Adrenal gland (tissue), 5 donors: ENCODE measurements at regions not wholly inside any gene's neighbourhood (a gene's known extent, or its start where the extent isn't known, plus 50 kb on each side); places are given as distances from the start of the nearest gene placed in this dataset.

ENCODE experiments used
- POLR2A ChIP-seq, 2 donors: fragments of 450-650 bp; IDR thresholded peaks; one replicate each; pipeline ENCODE4 v1.6.1; 2017; ENCODE audit warnings: antibody characterized with exemption in 2 of 2, mild to moderate bottlenecking in 2 of 2, moderate library complexity in 1 of 2
- TF ChIP-seq, protein P1 (sequence below), 6 experiments: fragments of 450-650 bp in 4 of 6; fragments of 200-600 bp in 2 of 6; sonication (generic) in 1 of 6; IDR thresholded peaks; 1 replicate in 5 of 6; 2 replicates in 1 of 6; pipeline versions ENCODE4 v1.5.1 to v1.8.0; 2016 to 2021; ENCODE audit warnings: antibody characterized with exemption in 6 of 6, mild to moderate bottlenecking in 2 of 6, moderate library complexity in 1 of 6
- donor health status: DM: no; HTN: no; CAD: no.

DNA sequence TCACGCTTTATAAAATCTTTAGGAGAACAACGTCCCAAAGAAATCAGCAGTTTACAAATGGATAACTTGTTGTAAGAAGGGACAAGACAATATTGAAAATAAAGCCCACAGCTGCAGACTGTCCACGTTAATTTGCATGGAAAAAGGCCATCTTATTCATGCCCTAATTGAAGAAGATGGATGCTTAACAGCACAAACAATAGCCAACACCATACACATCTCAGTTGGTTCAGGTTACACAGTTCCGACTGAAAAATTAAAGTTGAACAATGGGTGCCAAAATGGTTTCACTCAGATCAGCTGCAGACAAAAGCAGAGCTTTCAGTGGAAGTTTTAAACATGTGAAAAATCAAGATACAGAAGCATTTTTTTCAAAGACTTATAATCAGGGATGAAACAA lies 314.2 kb downstream of the RAB38 start:
- TF ChIP-seq POLR2A (IDR thresholded peaks at IDR 0.05): no peak
- TF ChIP-seq, protein P1, sequence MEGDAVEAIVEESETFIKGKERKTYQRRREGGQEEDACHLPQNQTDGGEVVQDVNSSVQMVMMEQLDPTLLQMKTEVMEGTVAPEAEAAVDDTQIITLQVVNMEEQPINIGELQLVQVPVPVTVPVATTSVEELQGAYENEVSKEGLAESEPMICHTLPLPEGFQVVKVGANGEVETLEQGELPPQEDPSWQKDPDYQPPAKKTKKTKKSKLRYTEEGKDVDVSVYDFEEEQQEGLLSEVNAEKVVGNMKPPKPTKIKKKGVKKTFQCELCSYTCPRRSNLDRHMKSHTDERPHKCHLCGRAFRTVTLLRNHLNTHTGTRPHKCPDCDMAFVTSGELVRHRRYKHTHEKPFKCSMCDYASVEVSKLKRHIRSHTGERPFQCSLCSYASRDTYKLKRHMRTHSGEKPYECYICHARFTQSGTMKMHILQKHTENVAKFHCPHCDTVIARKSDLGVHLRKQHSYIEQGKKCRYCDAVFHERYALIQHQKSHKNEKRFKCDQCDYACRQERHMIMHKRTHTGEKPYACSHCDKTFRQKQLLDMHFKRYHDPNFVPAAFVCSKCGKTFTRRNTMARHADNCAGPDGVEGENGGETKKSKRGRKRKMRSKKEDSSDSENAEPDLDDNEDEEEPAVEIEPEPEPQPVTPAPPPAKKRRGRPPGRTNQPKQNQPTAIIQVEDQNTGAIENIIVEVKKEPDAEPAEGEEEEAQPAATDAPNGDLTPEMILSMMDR (IDR thresholded peaks at IDR 0.05): no peak
